Adrenal gland (tissue), 5 donors: ENCODE measurements at regions not wholly inside any gene's neighbourhood (a gene's known extent, or its start where the extent isn't known, plus 50 kb on each side); places are given as distances from the start of the nearest gene placed in this dataset.
"Not testable (repeated sequence)": the region's sequence is repeated elsewhere in the genome, so short reads cannot be mapped to it uniquely, and the experiment has no call there.

Source experiments
- CTCF ChIP-seq, 6 experiments: fragments of 450-650 bp in 4 of 6; fragments of 200-600 bp in 2 of 6; sonication (generic) in 1 of 6; IDR thresholded peaks; 1 replicate in 5 of 6; 2 replicates in 1 of 6; pipeline versions ENCODE4 v1.5.1 to v1.8.0; 2016 to 2021; ENCODE audit warnings: antibody characterized with exemption in 6 of 6, mild to moderate bottlenecking in 2 of 6, moderate library complexity in 1 of 6
- POLR2A ChIP-seq, 2 donors: fragments of 450-650 bp; IDR thresholded peaks; one replicate each; pipeline ENCODE4 v1.6.1; 2017; ENCODE audit warnings: antibody characterized with exemption in 2 of 2, mild to moderate bottlenecking in 2 of 2, moderate library complexity in 1 of 2
- donor health status: DM: no; HTN: no; CAD: no.

- not testable (repeated sequence) for TF ChIP-seq CTCF, POLR2A (IDR thresholded peaks at IDR 0.05)
These were observed 63.7 kb downstream of the RBFOX3 start for GRCh38 chr17:79547171-79547570.
